Left ventricle myocardium superior (tissue), 1 donor: ENCODE measurements at regions not wholly inside any gene's neighbourhood (a gene's known extent, or its start where the extent isn't known, plus 50 kb on each side); places are given as distances from the start of the nearest gene placed in this dataset.

Experiments
- ATAC-seq: fragments of 200-7000 bp; cut with Tn5 transposase; one replicate; pipeline ENCODE4 v1.9.1; 2020; ENCODE audit warnings: mild to moderate bottlenecking, moderate library complexity
- DNase-seq: peaks from one replicate; pipeline ENCODE4 v3.0.0-alpha.2; 2020
- intact Hi-C: fragments of 100-400 bp; cut with micrococcal nuclease; formaldehyde crosslinking; loops from one replicate; pipeline ENCODE4 v1.11.0; 2022
- donor health status: DM: no; HTN: yes; CAD: no; lungs with severe emphysema.

DNA sequence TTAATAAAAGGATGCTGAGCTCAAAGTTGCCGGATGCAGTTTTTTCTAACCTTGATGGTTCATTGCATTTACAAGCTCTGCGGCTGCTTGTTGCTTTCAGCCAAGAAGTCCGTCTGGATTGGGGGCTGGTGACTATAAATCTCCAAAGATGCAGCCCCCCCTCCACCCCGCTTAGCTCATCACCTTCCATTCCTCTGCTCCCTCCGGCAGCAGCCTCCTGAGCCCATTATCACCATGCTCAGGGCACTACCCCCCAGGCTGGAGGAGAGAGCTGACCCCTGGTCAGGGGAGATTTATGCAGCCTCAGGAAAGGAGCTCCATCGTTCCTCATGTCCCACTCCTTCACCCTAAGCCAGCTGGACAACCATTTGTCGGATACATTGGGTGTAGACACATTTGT lies 55.3 kb upstream of the ZRANB1 start:
- intact Hi-C loops = no loop called here
- DNase-seq (no peak), ATAC-seq (no peak)

DNA sequence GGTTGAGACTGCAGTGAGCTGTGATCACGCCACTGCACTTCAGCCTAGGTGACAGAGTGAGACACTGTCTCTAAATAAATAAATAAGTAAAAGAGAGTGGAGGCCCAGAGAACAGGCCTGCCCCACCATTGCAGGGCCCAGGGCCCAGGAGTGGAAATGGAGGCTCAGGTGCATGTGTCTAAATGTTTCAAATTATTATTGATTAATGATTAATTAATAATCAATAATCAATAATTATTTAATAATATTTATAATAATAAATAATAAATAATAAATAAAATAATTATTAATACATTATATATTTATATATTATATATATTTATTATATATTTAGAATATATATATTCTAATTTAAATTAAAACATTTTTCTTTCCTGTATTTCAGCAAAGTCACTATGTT lies 53.7 kb upstream of the ZRANB1 start:
- no peak for DNase-seq

GRCh38 chr10:124892031-124892430 lies 49.9 kb upstream of the ZRANB1 start:
- DNase-seq (peak; percentile 56), ATAC-seq (peak; percentile 88)
- intact Hi-C loops = no loop called here

More for the DNA sequence above, 53.7 kb upstream of the ZRANB1 start:
- no peak for ATAC-seq
- intact Hi-C loops = no loop called here
